Astrocyte of the spinal cord (primary cell): ENCODE measurements at regions not wholly inside any gene's neighbourhood (a gene's known extent, or its start where the extent isn't known, plus 50 kb on each side); places are given as distances from the start of the nearest gene placed in this dataset.

Source experiments
- DNase-seq: peaks from one replicate; pipeline ENCODE4 v3.0.0; 2011; ENCODE audit warnings: low read depth, low spot score
- H3K4me3 ChIP-seq: 2 replicates; pipeline ENCODE4 v1.5.1; 2011; ENCODE audit warnings: low read depth, mild to moderate bottlenecking, low read length, moderate library complexity
- CTCF ChIP-seq: IDR thresholded peaks from 2 replicates; pipeline ENCODE4 v1.5.1; 2012; ENCODE audit warnings: low read depth, mild to moderate bottlenecking, low read length, inconsistent platforms
- in situ Hi-C: cut with HindIII; loops from 2 replicates; pipeline ENCODE4 v1.10.0; 2017; ENCODE audit warnings: low sequenced_read_pairs

- in situ Hi-C loops, result no loop called here
- no peak overlapping the region for H3K4me3 ChIP-seq
- no peak for TF ChIP-seq CTCF
- DNase-seq, result no peak
Measured at GRCh38 chr14:28097585-28097984, 669.0 kb upstream of the FOXG1 start.

GRCh38 chr14:28098856-28099255 lies 667.7 kb upstream of the FOXG1 start:
- no peak overlapping the region for H3K4me3 ChIP-seq
- no peak for TF ChIP-seq CTCF
- in situ Hi-C loops, result no loop called here
- no peak for DNase-seq

- no peak for TF ChIP-seq CTCF
- in situ Hi-C loops, result no loop called here
- no peak overlapping the region for H3K4me3 ChIP-seq
- DNase-seq, result no peak
Measured at GRCh38 chr14:28102001-28102400, 664.6 kb upstream of the FOXG1 start.

GRCh38 chr14:28102814-28103213 lies 663.8 kb upstream of the FOXG1 start:
- in situ Hi-C loops, result no loop called here
- TF ChIP-seq CTCF, result no peak
- H3K4me3 ChIP-seq, result no peak overlapping the region
- DNase-seq, result peak; percentile 44

GRCh38 chr14:28113311-28113710 lies 653.3 kb upstream of the FOXG1 start:
- no peak overlapping the region for H3K4me3 ChIP-seq
- in situ Hi-C loops, result no loop called here
- no peak for DNase-seq
- no peak for TF ChIP-seq CTCF

GRCh38 chr14:28116716-28117115 lies 649.9 kb upstream of the FOXG1 start:
- DNase-seq, result no peak
- in situ Hi-C loops, result no loop called here
- no peak for TF ChIP-seq CTCF

GRCh38 chr14:28119849-28120248 lies 646.7 kb upstream of the FOXG1 start:
- in situ Hi-C loops, result no loop called here
- no peak overlapping the region for H3K4me3 ChIP-seq
- no peak for TF ChIP-seq CTCF
- DNase-seq, result no peak

More at GRCh38 chr14:28116716-28117115, 649.9 kb upstream of the FOXG1 start:
- H3K4me3 ChIP-seq, result no peak overlapping the region
